ENCODE measurements at regions not wholly inside any gene's neighbourhood (a gene's known extent, or its start where the extent isn't known, plus 50 kb on each side); places are given as distances from the start of the nearest gene placed in this dataset.

DNA sequence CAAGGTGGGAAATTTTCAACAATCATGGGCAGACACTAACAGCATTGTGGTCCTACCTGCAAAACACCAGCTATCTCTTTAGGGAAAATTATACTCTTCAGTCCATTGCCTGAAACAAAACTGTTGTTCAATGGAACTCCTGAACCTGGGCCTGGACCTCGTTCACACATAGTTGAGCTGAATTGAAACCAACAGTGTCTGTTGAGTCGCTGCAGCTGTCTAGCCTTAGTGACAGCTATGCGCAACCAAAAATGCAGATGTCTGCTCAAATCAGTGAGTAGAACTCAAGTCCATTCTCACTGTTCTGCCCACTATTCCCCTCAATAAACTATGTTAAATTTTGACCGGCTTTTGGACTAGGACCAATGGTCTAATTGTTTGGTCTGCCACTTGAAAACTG is 286.2 kb downstream of the TFAP2A start:
- Histone ChIP-seq H3K4me1 (ENCODE audit: insufficient read depth, poor library complexity, severe bottlenecking) (no peaks in the 10 kb centered on the region), H3K27ac (ENCODE audit: poor library complexity, severe bottlenecking) (no peak overlapping the region), H3K9me3 (ENCODE audit: severe bottlenecking) (peaks cover 3% of the 10 kb centered on the region), H3K36me3 (ENCODE audit: low read depth) (no peaks in the 10 kb centered on the region), H3K4me3 (ENCODE audit: severe bottlenecking) (no peak overlapping the region), H3K27me3 (ENCODE audit: insufficient read depth, poor library complexity, severe bottlenecking) (no peaks in the 10 kb centered on the region)
- DNase-seq (ENCODE audit: low spot score) (no peak), ATAC-seq (ENCODE audit: low read depth) (no peak)
- TF ChIP-seq, protein P1, sequence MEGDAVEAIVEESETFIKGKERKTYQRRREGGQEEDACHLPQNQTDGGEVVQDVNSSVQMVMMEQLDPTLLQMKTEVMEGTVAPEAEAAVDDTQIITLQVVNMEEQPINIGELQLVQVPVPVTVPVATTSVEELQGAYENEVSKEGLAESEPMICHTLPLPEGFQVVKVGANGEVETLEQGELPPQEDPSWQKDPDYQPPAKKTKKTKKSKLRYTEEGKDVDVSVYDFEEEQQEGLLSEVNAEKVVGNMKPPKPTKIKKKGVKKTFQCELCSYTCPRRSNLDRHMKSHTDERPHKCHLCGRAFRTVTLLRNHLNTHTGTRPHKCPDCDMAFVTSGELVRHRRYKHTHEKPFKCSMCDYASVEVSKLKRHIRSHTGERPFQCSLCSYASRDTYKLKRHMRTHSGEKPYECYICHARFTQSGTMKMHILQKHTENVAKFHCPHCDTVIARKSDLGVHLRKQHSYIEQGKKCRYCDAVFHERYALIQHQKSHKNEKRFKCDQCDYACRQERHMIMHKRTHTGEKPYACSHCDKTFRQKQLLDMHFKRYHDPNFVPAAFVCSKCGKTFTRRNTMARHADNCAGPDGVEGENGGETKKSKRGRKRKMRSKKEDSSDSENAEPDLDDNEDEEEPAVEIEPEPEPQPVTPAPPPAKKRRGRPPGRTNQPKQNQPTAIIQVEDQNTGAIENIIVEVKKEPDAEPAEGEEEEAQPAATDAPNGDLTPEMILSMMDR (IDR thresholded peaks at IDR 0.05; ENCODE audit: poor library complexity, severe bottlenecking): no peak

DNA sequence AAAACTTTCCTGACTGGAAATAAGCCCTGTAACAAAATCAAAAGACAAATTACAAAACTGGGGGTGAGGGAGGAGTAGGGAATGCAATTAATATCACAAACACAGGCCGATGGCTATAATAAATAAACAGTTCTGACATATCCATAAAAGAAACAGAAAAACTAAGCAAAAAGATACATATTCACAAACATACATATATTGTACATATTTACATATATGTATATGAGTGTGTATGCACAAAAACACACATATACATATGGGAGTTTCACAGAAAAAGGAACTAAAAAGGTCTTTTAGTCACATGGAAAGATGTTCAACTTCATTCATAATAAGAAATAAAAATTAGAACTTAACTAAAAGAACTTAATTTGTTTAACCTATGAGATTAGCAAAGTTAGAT is 292.7 kb downstream of the TFAP2A start:
- DNase-seq (ENCODE audit: low spot score) (no peak), ATAC-seq (ENCODE audit: low read depth) (no peak)
- Histone ChIP-seq H3K4me3 (ENCODE audit: severe bottlenecking) (no peak overlapping the region), H3K27ac (ENCODE audit: poor library complexity, severe bottlenecking) (no peak overlapping the region), H3K4me1 (ENCODE audit: insufficient read depth, poor library complexity, severe bottlenecking) (no peaks in the 10 kb centered on the region), H3K27me3 (ENCODE audit: insufficient read depth, poor library complexity, severe bottlenecking) (no peaks in the 10 kb centered on the region), H3K36me3 (ENCODE audit: low read depth) (no peaks in the 10 kb centered on the region), H3K9me3 (ENCODE audit: severe bottlenecking) (no peaks in the 10 kb centered on the region)
- TF ChIP-seq, protein P1 (IDR thresholded peaks at IDR 0.05; ENCODE audit: poor library complexity, severe bottlenecking): no peak

GRCh38 chr6:10112871-10113549 is 301.9 kb downstream of the TFAP2A start:
- H3K9me3 ChIP-seq (ENCODE audit: severe bottlenecking): no peaks in the 10 kb centered on the region
- H3K4me3 ChIP-seq (ENCODE audit: severe bottlenecking): no peak overlapping the region
- ATAC-seq (ENCODE audit: low read depth) (no peak), DNase-seq (ENCODE audit: low spot score) (no peak)
- H3K36me3 ChIP-seq (ENCODE audit: low read depth): no peaks in the 10 kb centered on the region
- no peaks in the 10 kb centered on the region for H3K27me3 ChIP-seq (ENCODE audit: insufficient read depth, poor library complexity, severe bottlenecking)
- no peak overlapping the region for H3K27ac ChIP-seq (ENCODE audit: poor library complexity, severe bottlenecking)
- TF ChIP-seq, protein P1 (IDR thresholded peaks at IDR 0.05; ENCODE audit: poor library complexity, severe bottlenecking): no peak
- H3K4me1 ChIP-seq (ENCODE audit: insufficient read depth, poor library complexity, severe bottlenecking): no peaks in the 10 kb centered on the region

- ATAC-seq (ENCODE audit: low read depth) (no peak), DNase-seq (ENCODE audit: low spot score) (no peak)
These were observed 302.9 kb downstream of the TFAP2A start for GRCh38 chr6:10111975-10112374.

More at GRCh38 chr6:10111975-10112374, 302.9 kb downstream of the TFAP2A start:
- Histone ChIP-seq H3K27ac (ENCODE audit: poor library complexity, severe bottlenecking) (no peak overlapping the region), H3K27me3 (ENCODE audit: insufficient read depth, poor library complexity, severe bottlenecking) (no peaks in the 10 kb centered on the region), H3K4me1 (ENCODE audit: insufficient read depth, poor library complexity, severe bottlenecking) (no peaks in the 10 kb centered on the region), H3K4me3 (ENCODE audit: severe bottlenecking) (no peak overlapping the region), H3K9me3 (ENCODE audit: severe bottlenecking) (no peaks in the 10 kb centered on the region), H3K36me3 (ENCODE audit: low read depth) (no peaks in the 10 kb centered on the region)
- TF ChIP-seq, protein P1 (IDR thresholded peaks at IDR 0.05; ENCODE audit: poor library complexity, severe bottlenecking): no peak
